HCT116 (cell line): ENCODE measurements at regions not wholly inside any gene's neighbourhood (a gene's known extent, or its start where the extent isn't known, plus 50 kb on each side); places are given as distances from the start of the nearest gene placed in this dataset.

Source experiments
- ATAC-seq: fragments of 200-7000 bp; cut with Tn5 transposase; 2 replicates; pipeline ENCODE4 v1.9.1; 2020; ENCODE audit warnings: mild to moderate bottlenecking, moderate library complexity
- BruUV-seq: library from RNA; stranded (reverse); fragments of 400-500 nt; replicated peaks from 2 replicates; lab custom pipeline; 2021; lab: Mats Ljungman, UMichigan
- CTCF ChIA-PET: fragments of 300-600 bp; sonication (Branson Sonifier 250); formaldehyde crosslinking; loops from one replicate; lab custom pipeline; 2021; ENCODE audit warnings: antibody characterized with exemption; lab: Charles Lee
- POLR2A ChIA-PET: fragments of 300-600, 350-600 bp; sonication (Branson Sonifier 250); formaldehyde crosslinking; loops from one replicate; lab custom pipeline; 2021; ENCODE audit warnings: antibody characterized with exemption; lab: Charles Lee
- RAD21 ChIA-PET, 2 experiments: fragments of 300-600 bp; sonication (Branson Sonifier 250); formaldehyde crosslinking; loops; one replicate each; lab custom pipeline; 2023; ENCODE audit warnings: low total read pairs in 2 of 2; ENCODE audit not compliant: uncharacterized antibody in 2 of 2, unreplicated experiment in 2 of 2, low non-redundant PET in 1 of 2; lab: Charles Lee
- DNase-seq: peaks from one replicate; pipeline ENCODE4 v3.0.0-alpha.2; 2010; ENCODE audit warnings: low read depth, low spot score
- H2AFZ ChIP-seq: fragments of 200-600 bp; shearing (Covaris generic), sonication (generic); 2 replicates; pipeline ENCODE4 v1.6.1; 2017; ENCODE audit warnings: low read depth, mixed run types, mixed read lengths, antibody characterized with exemption, low read length; ENCODE audit not compliant: poor library complexity, severe bottlenecking
- H3K27ac ChIP-seq: 2 replicates; pipeline ENCODE4 v1.5.1; 2012; ENCODE audit warnings: low read depth, low read length
- H3K27me3 ChIP-seq: fragments of 200-600 bp; sonication (generic); 2 replicates; pipeline ENCODE4 v1.6.1; 2016; ENCODE audit warnings: mixed run types, low read length, mixed read lengths; ENCODE audit not compliant: insufficient read depth
- H3K36me3 ChIP-seq, 2 experiments: fragments of 200-500 bp in 1 of 2; fragments of 200-600 bp in 1 of 2; sonication (Bioruptor generic) in 1 of 2; sonication (generic) in 1 of 2; 2 replicates each; pipeline versions ENCODE4 v1.5.1 to v1.6.1; 2014 to 2016; ENCODE audit warnings: low read length in 2 of 2, inconsistent platforms in 1 of 2, mixed read lengths in 1 of 2, mixed run types in 1 of 2; ENCODE audit not compliant: insufficient read depth in 2 of 2, control insufficient read depth in 1 of 2
- H3K4me1 ChIP-seq, 2 experiments: fragments of 200-600 bp in 1 of 2; sonication (generic) in 1 of 2; 2 replicates each; pipeline versions ENCODE4 v1.5.1 to v1.6.1; 2012 to 2017; ENCODE audit warnings: low read length in 2 of 2, inconsistent platforms in 1 of 2, mild to moderate bottlenecking in 1 of 2, mixed read lengths in 1 of 2, mixed run types in 1 of 2, moderate library complexity in 1 of 2; ENCODE audit not compliant: insufficient read depth in 2 of 2, control insufficient read depth in 1 of 2
- H3K4me2 ChIP-seq: fragments of 200-600 bp; sonication (generic); 2 replicates; pipeline ENCODE4 v1.6.1; 2017; ENCODE audit warnings: mixed run types, low read length, mixed read lengths
- H3K4me3 ChIP-seq, 2 experiments: fragments of 200-600 bp in 1 of 2; sonication (generic) in 1 of 2; replicated peaks in 1 of 2; 2 replicates each; pipeline ENCODE4 v1.5.1; 2011 to 2016; ENCODE audit warnings: low read length in 2 of 2, control low read depth in 1 of 2, low read depth in 1 of 2, mild to moderate bottlenecking in 1 of 2, mixed read lengths in 1 of 2, mixed run types in 1 of 2
- H3K79me2 ChIP-seq: fragments of 200-600 bp; sonication (generic); 2 replicates; pipeline ENCODE4 v1.6.1; 2017; ENCODE audit warnings: mild to moderate bottlenecking, mixed run types, low read length, moderate library complexity, mixed read lengths; ENCODE audit not compliant: insufficient read depth
- H3K9ac ChIP-seq: fragments of 200-600 bp; sonication (generic); 2 replicates; pipeline ENCODE4 v1.6.1; 2016; ENCODE audit warnings: low read length, mixed read lengths
- H3K9me2 ChIP-seq: fragments of 200-600 bp; sonication (generic), shearing (Covaris generic); 2 replicates; pipeline ENCODE4 v1.6.1; 2017; ENCODE audit warnings: mixed run types, mild to moderate bottlenecking, moderate library complexity; ENCODE audit not compliant: insufficient read depth
- H3K9me3 ChIP-seq, 2 experiments: fragments of 200-500 bp in 1 of 2; fragments of 200-600 bp in 1 of 2; sonication (Bioruptor generic) in 1 of 2; sonication (generic) in 1 of 2; 2 replicates each; pipeline ENCODE4 v1.6.1; 2014 to 2017; ENCODE audit warnings: low read length in 2 of 2, mixed read lengths in 2 of 2, inconsistent platforms in 1 of 2, low read depth in 1 of 2, mild to moderate bottlenecking in 1 of 2, mixed run types in 1 of 2, moderate library complexity in 1 of 2; ENCODE audit not compliant: control insufficient read depth in 1 of 2, insufficient read depth in 1 of 2
- H4K20me1 ChIP-seq: fragments of 200-600 bp; sonication (generic), shearing (Covaris generic); 2 replicates; pipeline ENCODE4 v1.6.1; 2017; ENCODE audit warnings: mixed run types, mild to moderate bottlenecking, moderate library complexity; ENCODE audit not compliant: insufficient read depth
- ATF3 ChIP-seq: IDR thresholded peaks from 2 replicates; pipeline ENCODE4 v1.6.1; 2012
- CEBPB ChIP-seq: IDR thresholded peaks from 2 replicates; pipeline ENCODE4 v1.6.1; 2012; ENCODE audit warnings: low read depth
- EZH2 ChIP-seq: fragments of 200-600 bp; sonication (generic); IDR thresholded peaks from 2 replicates; pipeline ENCODE4 v1.6.1; 2017; ENCODE audit warnings: antibody characterized with exemption, mixed run types
- EZH2phosphoT487 ChIP-seq: fragments of 200-600 bp; IDR thresholded peaks from 2 replicates; pipeline ENCODE4 v1.6.1; 2018; ENCODE audit warnings: antibody characterized with exemption, borderline replicate concordance
- FOSL1 ChIP-seq: IDR thresholded peaks from 2 replicates; pipeline ENCODE4 v1.6.1; 2012; ENCODE audit warnings: low read depth
- JUND ChIP-seq: IDR thresholded peaks from 2 replicates; pipeline ENCODE4 v1.6.1; 2012
- POLR2A ChIP-seq: IDR thresholded peaks from 2 replicates; pipeline ENCODE4 v1.7.0; 2011; ENCODE audit warnings: borderline replicate concordance; ENCODE audit not compliant: insufficient read depth, insufficient read length; ENCODE audit errors: extremely low read depth
- SIN3A ChIP-seq: IDR thresholded peaks from 2 replicates; pipeline ENCODE4 v1.6.1; 2012; ENCODE audit warnings: low read depth
- SP1 ChIP-seq: IDR thresholded peaks from 2 replicates; pipeline ENCODE4 v1.6.1; 2012; ENCODE audit warnings: low read depth
- SRF ChIP-seq: IDR thresholded peaks from 2 replicates; pipeline ENCODE4 v1.6.1; 2012; ENCODE audit warnings: low read depth
- ZFX ChIP-seq: fragments of 450-650 bp; IDR thresholded peaks from 2 replicates; pipeline ENCODE4 v1.6.1; 2017
- ZNF274 ChIP-seq: fragments of 200-500 bp; sonication (Bioruptor generic); IDR thresholded peaks from 2 replicates; pipeline ENCODE4 v1.6.1; 2014; ENCODE audit warnings: mild to moderate bottlenecking, low read depth, low read length, inconsistent platforms
- intact Hi-C: fragments of 100-400 bp; cut with micrococcal nuclease; formaldehyde crosslinking; loops from 2 replicates; pipeline ENCODE4 v1.10.0; 2022
- TF ChIP-seq, protein P1 (sequence below): IDR thresholded peaks from 2 replicates; pipeline ENCODE4 v1.6.1; 2012
- TF ChIP-seq, protein P2 (sequence below), 3 experiments: fragments of 200-600 bp in 1 of 3; sonication (generic) in 1 of 3; IDR thresholded peaks in 2 of 3; conservative IDR thresholded peaks in 1 of 3; 2 replicates each; pipeline ENCODE4 v1.5.1; 2012 to 2017; ENCODE audit warnings: low read depth in 2 of 3, low read length in 2 of 3, antibody characterized with exemption in 1 of 3, borderline replicate concordance in 1 of 3, control low read depth in 1 of 3, mild to moderate bottlenecking in 1 of 3, mixed read lengths in 1 of 3, mixed run types in 1 of 3, moderate library complexity in 1 of 3; ENCODE audit not compliant: insufficient read depth in 1 of 3

- TF ChIP-seq, protein P1, sequence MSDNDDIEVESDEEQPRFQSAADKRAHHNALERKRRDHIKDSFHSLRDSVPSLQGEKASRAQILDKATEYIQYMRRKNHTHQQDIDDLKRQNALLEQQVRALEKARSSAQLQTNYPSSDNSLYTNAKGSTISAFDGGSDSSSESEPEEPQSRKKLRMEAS, result no peak
- TF ChIP-seq ATF3, result no peak
Measured at GRCh38 chr10:55766212-55766611, 594.8 kb downstream of the ZWINT start (continued).

- POLR2A ChIA-PET, result no interaction called here
- DNase-seq (no peak), ATAC-seq (no peak)
- no peaks in the 10 kb centered on the region for H3K79me2 ChIP-seq
- H3K36me3 ChIP-seq, result no peaks in the 10 kb centered on the region
- H3K27ac ChIP-seq, result no peak overlapping the region
- H3K4me2 ChIP-seq, result no peak overlapping the region
- intact Hi-C loops, result no loop called here
- no peaks in the 10 kb centered on the region for H3K4me1 ChIP-seq
- no peak overlapping the region for H2AFZ ChIP-seq
- TF ChIP-seq ZNF274 (no peak), ZFX (no peak), CEBPB (no peak), SP1 (no peak), POLR2A (no peak), SIN3A (no peak), SRF (no peak), ATF3 (no peak), EZH2phosphoT487 (no peak), FOSL1 (no peak), EZH2 (no peak), JUND (no peak)
- TF ChIP-seq, protein P2, sequence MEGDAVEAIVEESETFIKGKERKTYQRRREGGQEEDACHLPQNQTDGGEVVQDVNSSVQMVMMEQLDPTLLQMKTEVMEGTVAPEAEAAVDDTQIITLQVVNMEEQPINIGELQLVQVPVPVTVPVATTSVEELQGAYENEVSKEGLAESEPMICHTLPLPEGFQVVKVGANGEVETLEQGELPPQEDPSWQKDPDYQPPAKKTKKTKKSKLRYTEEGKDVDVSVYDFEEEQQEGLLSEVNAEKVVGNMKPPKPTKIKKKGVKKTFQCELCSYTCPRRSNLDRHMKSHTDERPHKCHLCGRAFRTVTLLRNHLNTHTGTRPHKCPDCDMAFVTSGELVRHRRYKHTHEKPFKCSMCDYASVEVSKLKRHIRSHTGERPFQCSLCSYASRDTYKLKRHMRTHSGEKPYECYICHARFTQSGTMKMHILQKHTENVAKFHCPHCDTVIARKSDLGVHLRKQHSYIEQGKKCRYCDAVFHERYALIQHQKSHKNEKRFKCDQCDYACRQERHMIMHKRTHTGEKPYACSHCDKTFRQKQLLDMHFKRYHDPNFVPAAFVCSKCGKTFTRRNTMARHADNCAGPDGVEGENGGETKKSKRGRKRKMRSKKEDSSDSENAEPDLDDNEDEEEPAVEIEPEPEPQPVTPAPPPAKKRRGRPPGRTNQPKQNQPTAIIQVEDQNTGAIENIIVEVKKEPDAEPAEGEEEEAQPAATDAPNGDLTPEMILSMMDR (IDR thresholded peaks at IDR 0.05 in 2 of 3, conservative IDR thresholded peaks at IDR 0.05 in 1 of 3; ENCODE audit: borderline replicate concordance in 1 of 3, insufficient read depth in 1 of 3, low read depth in 2 of 3, low read length in 2 of 3), result no peak
- no peak overlapping the region for H3K4me3 ChIP-seq
- H3K9me3 ChIP-seq, result peaks cover 0 to 9% of the 10 kb centered on the region in 2 experiments; a peak in 2 of 4 replicates
- no peaks in the 10 kb centered on the region for H3K27me3 ChIP-seq
- no peaks in the 10 kb centered on the region for H4K20me1 ChIP-seq
- H3K9me2 ChIP-seq, result no peaks in the 10 kb centered on the region
- RAD21 ChIA-PET, result no interaction called here
- BruUV-seq, result no TSS peak
- CTCF ChIA-PET, result no interaction called here
- no peak overlapping the region for H3K9ac ChIP-seq
Measured at GRCh38 chr10:55750458-55750857, 610.6 kb downstream of the ZWINT start.
